ENCODE measurements at regions not wholly inside any gene's neighbourhood (a gene's known extent, or its start where the extent isn't known, plus 50 kb on each side); places are given as distances from the start of the nearest gene placed in this dataset.

DNA sequence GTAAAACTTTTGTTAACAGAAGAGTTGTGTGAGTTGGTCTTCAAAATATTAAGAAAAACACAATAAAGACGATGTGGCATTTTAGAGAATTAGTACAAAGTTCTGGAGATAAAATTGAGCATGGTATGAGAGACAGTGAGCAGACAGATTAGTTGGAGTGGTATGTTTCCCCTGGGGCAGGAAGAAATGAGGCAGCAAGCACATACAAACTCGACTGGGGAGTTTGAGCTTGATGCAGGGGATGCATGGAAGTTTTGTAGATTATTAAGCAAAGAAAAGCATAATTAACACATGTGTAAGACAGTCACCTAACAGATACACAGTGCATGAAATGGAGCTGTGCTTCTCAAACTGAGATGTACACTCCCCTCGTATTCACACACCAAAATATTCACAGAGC is 58.1 kb upstream of the IL2 start:
- H4K20me1 ChIP-seq (replicated peaks; ENCODE audit: insufficient read depth) = no peaks in the 10 kb centered on the region
- H3K4me3 Mint-ChIP-seq = no peak overlapping the region
- H2AFZ ChIP-seq = no peak overlapping the region
- H3K27me3 ChIP-seq (ENCODE audit: insufficient read depth) = no peaks in the 10 kb centered on the region
- H3K36me3 Mint-ChIP-seq (ENCODE audit: low read depth) = no peaks in the 10 kb centered on the region
- H3K4me1 ChIP-seq (ENCODE audit: insufficient read depth) = 0 out of 2 replicates have a peak, but pooled peaks cover 11% of the 10 kb centered on the region
- no peaks in the 10 kb centered on the region for H3K9me2 ChIP-seq (ENCODE audit: insufficient read depth)
- TF ChIP-seq, protein P1, sequence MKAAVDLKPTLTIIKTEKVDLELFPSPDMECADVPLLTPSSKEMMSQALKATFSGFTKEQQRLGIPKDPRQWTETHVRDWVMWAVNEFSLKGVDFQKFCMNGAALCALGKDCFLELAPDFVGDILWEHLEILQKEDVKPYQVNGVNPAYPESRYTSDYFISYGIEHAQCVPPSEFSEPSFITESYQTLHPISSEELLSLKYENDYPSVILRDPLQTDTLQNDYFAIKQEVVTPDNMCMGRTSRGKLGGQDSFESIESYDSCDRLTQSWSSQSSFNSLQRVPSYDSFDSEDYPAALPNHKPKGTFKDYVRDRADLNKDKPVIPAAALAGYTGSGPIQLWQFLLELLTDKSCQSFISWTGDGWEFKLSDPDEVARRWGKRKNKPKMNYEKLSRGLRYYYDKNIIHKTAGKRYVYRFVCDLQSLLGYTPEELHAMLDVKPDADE (IDR thresholded peaks at IDR 0.05) = no peak
- TF ChIP-seq NANOG (IDR thresholded peaks at IDR 0.05; ENCODE audit: borderline replicate concordance) (no peak), ZNF114 (CRISPR knock-in tag; IDR thresholded peaks at IDR 0.05) (no peak), CTCF (conservative IDR thresholded peaks at IDR 0.05; ENCODE audit: low read depth in 2 of 2) (no peak)
- no peaks in the 10 kb centered on the region for H3K36me3 ChIP-seq (ENCODE audit: insufficient read depth)
- peaks cover 7% of the 10 kb centered on the region; the same call in 2 of the 3 replicates for H3K9me3 Mint-ChIP-seq
- no peaks in the 10 kb centered on the region for H3K27me3 Mint-ChIP-seq (ENCODE audit: insufficient read depth, low read depth, poor library complexity)
- peaks cover 4% of the 10 kb centered on the region for H3K4me1 Mint-ChIP-seq
- no peaks in the 10 kb centered on the region for H3K79me2 ChIP-seq (replicated peaks; ENCODE audit: insufficient read depth)
- no peak overlapping the region for H3K4me3 ChIP-seq
- ATAC-seq (no peak), DNase-seq (ENCODE audit: low spot score) (no peak)
- H3F3A ChIP-seq (replicated peaks; ENCODE audit: low read depth) = no peaks in the 10 kb centered on the region
- no peak overlapping the region for H3K4me2 ChIP-seq
- no peak overlapping the region for H3K27ac Mint-ChIP-seq
- no peak overlapping the region for H3K27ac ChIP-seq (ENCODE audit: low read depth)

GRCh38 chr4:122512430-122512829 is 55.9 kb upstream of the IL2 start:
- H3K79me2 ChIP-seq (replicated peaks; ENCODE audit: insufficient read depth) = no peaks in the 10 kb centered on the region
- H3K36me3 Mint-ChIP-seq (ENCODE audit: low read depth) = no peaks in the 10 kb centered on the region
- H3K4me3 ChIP-seq = no peak overlapping the region
- no peak overlapping the region for H3K27ac ChIP-seq (ENCODE audit: low read depth)
- H4K20me1 ChIP-seq (replicated peaks; ENCODE audit: insufficient read depth) = no peaks in the 10 kb centered on the region
- no peak for DNase-seq (ENCODE audit: low spot score)
- peaks cover 4% of the 10 kb centered on the region for H3K4me1 Mint-ChIP-seq
- H3K4me3 Mint-ChIP-seq = no peak overlapping the region
- H3K4me1 ChIP-seq (ENCODE audit: insufficient read depth) = 0 out of 2 replicates have a peak, but pooled peaks cover 11% of the 10 kb centered on the region
- H3K4me2 ChIP-seq = no peak overlapping the region
- no peak overlapping the region for H2AFZ ChIP-seq
- no peak for ATAC-seq
- H3K9me3 Mint-ChIP-seq = no peaks in the 10 kb centered on the region
- H3F3A ChIP-seq (replicated peaks; ENCODE audit: low read depth) = no peaks in the 10 kb centered on the region
- H3K27ac Mint-ChIP-seq = no peak overlapping the region
- H3K27me3 ChIP-seq (ENCODE audit: insufficient read depth) = no peaks in the 10 kb centered on the region
- no peaks in the 10 kb centered on the region for H3K9me2 ChIP-seq (ENCODE audit: insufficient read depth)
- no peaks in the 10 kb centered on the region for H3K27me3 Mint-ChIP-seq (ENCODE audit: insufficient read depth, low read depth, poor library complexity)
- H3K36me3 ChIP-seq (ENCODE audit: insufficient read depth) = no peaks in the 10 kb centered on the region
- TF ChIP-seq ZNF114 (CRISPR knock-in tag; IDR thresholded peaks at IDR 0.05) = no peak
- TF ChIP-seq CREB1 (CRISPR knock-in tag; IDR thresholded peaks at IDR 0.05; ENCODE audit: low read depth) = no peak
- no peak for TF ChIP-seq NANOG (IDR thresholded peaks at IDR 0.05; ENCODE audit: borderline replicate concordance)
- no peak for TF ChIP-seq EZH2phosphoT487 (IDR thresholded peaks at IDR 0.05; ENCODE audit: unreplicated experiment)
- no peak for TF ChIP-seq JUNB (IDR thresholded peaks at IDR 0.05; ENCODE audit: unreplicated experiment)
- TF ChIP-seq, protein P2, sequence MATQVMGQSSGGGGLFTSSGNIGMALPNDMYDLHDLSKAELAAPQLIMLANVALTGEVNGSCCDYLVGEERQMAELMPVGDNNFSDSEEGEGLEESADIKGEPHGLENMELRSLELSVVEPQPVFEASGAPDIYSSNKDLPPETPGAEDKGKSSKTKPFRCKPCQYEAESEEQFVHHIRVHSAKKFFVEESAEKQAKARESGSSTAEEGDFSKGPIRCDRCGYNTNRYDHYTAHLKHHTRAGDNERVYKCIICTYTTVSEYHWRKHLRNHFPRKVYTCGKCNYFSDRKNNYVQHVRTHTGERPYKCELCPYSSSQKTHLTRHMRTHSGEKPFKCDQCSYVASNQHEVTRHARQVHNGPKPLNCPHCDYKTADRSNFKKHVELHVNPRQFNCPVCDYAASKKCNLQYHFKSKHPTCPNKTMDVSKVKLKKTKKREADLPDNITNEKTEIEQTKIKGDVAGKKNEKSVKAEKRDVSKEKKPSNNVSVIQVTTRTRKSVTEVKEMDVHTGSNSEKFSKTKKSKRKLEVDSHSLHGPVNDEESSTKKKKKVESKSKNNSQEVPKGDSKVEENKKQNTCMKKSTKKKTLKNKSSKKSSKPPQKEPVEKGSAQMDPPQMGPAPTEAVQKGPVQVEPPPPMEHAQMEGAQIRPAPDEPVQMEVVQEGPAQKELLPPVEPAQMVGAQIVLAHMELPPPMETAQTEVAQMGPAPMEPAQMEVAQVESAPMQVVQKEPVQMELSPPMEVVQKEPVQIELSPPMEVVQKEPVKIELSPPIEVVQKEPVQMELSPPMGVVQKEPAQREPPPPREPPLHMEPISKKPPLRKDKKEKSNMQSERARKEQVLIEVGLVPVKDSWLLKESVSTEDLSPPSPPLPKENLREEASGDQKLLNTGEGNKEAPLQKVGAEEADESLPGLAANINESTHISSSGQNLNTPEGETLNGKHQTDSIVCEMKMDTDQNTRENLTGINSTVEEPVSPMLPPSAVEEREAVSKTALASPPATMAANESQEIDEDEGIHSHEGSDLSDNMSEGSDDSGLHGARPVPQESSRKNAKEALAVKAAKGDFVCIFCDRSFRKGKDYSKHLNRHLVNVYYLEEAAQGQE (IDR thresholded peaks at IDR 0.05; ENCODE audit: unreplicated experiment) = no peak
- no peak for TF ChIP-seq POLR2AphosphoS5 (IDR thresholded peaks at IDR 0.05; ENCODE audit: low read depth)
- TF ChIP-seq, protein P1 (IDR thresholded peaks at IDR 0.05) = no peak
- no peak for TF ChIP-seq STAT1 (IDR thresholded peaks at IDR 0.05; ENCODE audit: unreplicated experiment)
- TF ChIP-seq EZH2 (IDR thresholded peaks at IDR 0.05; ENCODE audit: low read depth, unreplicated experiment) = no peak
- TF ChIP-seq ZNF331 (CRISPR knock-in tag; IDR thresholded peaks at IDR 0.05; ENCODE audit: low read depth) = no peak
- no peak for TF ChIP-seq CTCF (conservative IDR thresholded peaks at IDR 0.05; ENCODE audit: low read depth in 2 of 2)
